DND-41 (cell line): ENCODE measurements at regions not wholly inside any gene's neighbourhood (a gene's known extent, or its start where the extent isn't known, plus 50 kb on each side); places are given as distances from the start of the nearest gene placed in this dataset.

ENCODE experiments used
- EZH2 ChIP-seq: IDR thresholded peaks from 3 replicates; pipeline ENCODE4 v1.6.1; 2012; ENCODE audit warnings: borderline replicate concordance, low read depth, mild to moderate bottlenecking, moderate library complexity, low read length, inconsistent platforms; ENCODE audit not compliant: severe bottlenecking
- TF ChIP-seq, protein P1 (sequence below): IDR thresholded peaks from 2 replicates; pipeline ENCODE4 v1.5.1; 2012; ENCODE audit warnings: borderline replicate concordance, low read length, moderate library complexity, mild to moderate bottlenecking; ENCODE audit not compliant: poor library complexity, severe bottlenecking; ENCODE audit errors: extremely low read depth

- TF ChIP-seq, protein P1, sequence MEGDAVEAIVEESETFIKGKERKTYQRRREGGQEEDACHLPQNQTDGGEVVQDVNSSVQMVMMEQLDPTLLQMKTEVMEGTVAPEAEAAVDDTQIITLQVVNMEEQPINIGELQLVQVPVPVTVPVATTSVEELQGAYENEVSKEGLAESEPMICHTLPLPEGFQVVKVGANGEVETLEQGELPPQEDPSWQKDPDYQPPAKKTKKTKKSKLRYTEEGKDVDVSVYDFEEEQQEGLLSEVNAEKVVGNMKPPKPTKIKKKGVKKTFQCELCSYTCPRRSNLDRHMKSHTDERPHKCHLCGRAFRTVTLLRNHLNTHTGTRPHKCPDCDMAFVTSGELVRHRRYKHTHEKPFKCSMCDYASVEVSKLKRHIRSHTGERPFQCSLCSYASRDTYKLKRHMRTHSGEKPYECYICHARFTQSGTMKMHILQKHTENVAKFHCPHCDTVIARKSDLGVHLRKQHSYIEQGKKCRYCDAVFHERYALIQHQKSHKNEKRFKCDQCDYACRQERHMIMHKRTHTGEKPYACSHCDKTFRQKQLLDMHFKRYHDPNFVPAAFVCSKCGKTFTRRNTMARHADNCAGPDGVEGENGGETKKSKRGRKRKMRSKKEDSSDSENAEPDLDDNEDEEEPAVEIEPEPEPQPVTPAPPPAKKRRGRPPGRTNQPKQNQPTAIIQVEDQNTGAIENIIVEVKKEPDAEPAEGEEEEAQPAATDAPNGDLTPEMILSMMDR: no peak
- no peak for TF ChIP-seq EZH2
Measured at GRCh38 chr10:130470973-130471372, 334.8 kb downstream of the GLRX3 start.
